Type B pancreatic cell (in vitro differentiated cells): ENCODE measurements at regions not wholly inside any gene's neighbourhood (a gene's known extent, or its start where the extent isn't known, plus 50 kb on each side); places are given as distances from the start of the nearest gene placed in this dataset.

Source experiments
- DNase-seq: peaks from one replicate; pipeline ENCODE4 v3.0.0; 2021; ENCODE audit warnings: mixed read lengths; ENCODE audit not compliant: unreplicated experiment; ENCODE audit errors: extremely low spot score
- H3K27ac Mint-ChIP-seq: 2 replicates; pipeline ENCODE4 v1.8.0; 2021; ENCODE audit warnings: mild to moderate bottlenecking, mixed read lengths
- H3K27me3 Mint-ChIP-seq: 2 replicates; pipeline ENCODE4 v1.8.0; 2021; ENCODE audit warnings: mixed read lengths
- H3K36me3 Mint-ChIP-seq: 2 replicates; pipeline ENCODE4 v1.8.0; 2021; ENCODE audit warnings: mixed read lengths
- H3K4me1 Mint-ChIP-seq: one replicate; pipeline ENCODE4 v1.8.0; 2021; ENCODE audit warnings: mixed read lengths; ENCODE audit not compliant: unreplicated experiment
- H3K4me3 Mint-ChIP-seq: 2 replicates; pipeline ENCODE4 v1.8.0; 2021; ENCODE audit warnings: mild to moderate bottlenecking, mixed read lengths
- H3K9me3 Mint-ChIP-seq: 2 replicates; pipeline ENCODE4 v1.8.0; 2021; ENCODE audit warnings: mixed read lengths
- TF ChIP-seq, protein P1 (sequence below): fragments of 200-600 bp; sonication (generic); conservative IDR thresholded peaks from 2 replicates; pipeline ENCODE4 v1.5.0; 2021; ENCODE audit warnings: antibody characterized with exemption, mild to moderate bottlenecking

DNA sequence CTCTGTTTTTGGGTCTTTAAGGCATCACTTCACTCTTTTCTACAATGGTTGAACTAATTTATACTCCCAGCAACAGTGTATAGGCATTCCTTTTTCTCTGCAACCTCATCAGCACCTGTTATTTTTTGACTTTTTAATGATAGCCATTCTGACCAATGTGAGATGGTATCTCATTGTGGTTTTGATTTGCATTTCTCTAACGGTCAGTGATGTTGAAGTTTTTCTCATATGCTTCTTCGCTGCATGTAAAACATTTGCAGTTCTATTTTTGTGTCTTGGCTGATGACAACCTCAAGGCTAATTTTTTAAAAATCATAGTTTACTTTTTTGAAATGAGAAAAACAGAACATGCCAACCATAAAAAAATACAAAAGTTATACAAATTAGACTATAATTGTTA is 258.2 kb upstream of the EDNRB start:
- no peaks in the 10 kb centered on the region for H3K36me3 Mint-ChIP-seq
- no peak for DNase-seq
- H3K27ac Mint-ChIP-seq: no peak overlapping the region
- TF ChIP-seq, protein P1, sequence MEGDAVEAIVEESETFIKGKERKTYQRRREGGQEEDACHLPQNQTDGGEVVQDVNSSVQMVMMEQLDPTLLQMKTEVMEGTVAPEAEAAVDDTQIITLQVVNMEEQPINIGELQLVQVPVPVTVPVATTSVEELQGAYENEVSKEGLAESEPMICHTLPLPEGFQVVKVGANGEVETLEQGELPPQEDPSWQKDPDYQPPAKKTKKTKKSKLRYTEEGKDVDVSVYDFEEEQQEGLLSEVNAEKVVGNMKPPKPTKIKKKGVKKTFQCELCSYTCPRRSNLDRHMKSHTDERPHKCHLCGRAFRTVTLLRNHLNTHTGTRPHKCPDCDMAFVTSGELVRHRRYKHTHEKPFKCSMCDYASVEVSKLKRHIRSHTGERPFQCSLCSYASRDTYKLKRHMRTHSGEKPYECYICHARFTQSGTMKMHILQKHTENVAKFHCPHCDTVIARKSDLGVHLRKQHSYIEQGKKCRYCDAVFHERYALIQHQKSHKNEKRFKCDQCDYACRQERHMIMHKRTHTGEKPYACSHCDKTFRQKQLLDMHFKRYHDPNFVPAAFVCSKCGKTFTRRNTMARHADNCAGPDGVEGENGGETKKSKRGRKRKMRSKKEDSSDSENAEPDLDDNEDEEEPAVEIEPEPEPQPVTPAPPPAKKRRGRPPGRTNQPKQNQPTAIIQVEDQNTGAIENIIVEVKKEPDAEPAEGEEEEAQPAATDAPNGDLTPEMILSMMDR: no peak
- no peak overlapping the region for H3K4me3 Mint-ChIP-seq
- H3K9me3 Mint-ChIP-seq: no peaks in the 10 kb centered on the region
- H3K27me3 Mint-ChIP-seq: no peaks in the 10 kb centered on the region
- H3K4me1 Mint-ChIP-seq: no peaks in the 10 kb centered on the region

DNA sequence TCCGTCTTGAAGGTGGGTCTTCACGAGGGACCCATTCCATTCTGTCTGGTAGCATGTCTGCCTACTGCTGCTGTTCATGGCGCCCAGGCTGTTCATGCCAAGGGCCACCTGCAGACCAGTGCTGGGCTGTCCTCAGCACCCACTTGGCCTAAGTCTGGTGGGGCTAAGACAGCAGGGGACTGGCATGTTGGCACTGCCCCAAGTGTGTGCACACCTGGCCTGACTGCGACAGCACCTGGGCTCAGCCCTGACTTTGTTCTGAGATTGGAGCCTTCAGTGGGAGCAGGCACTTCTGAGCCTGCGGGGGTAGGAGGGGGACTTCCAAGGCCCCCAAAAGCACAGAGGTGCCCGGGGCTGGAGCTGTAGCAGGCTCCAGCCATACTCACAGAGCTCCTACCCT is 250.8 kb upstream of the EDNRB start:
- no peak for DNase-seq
- no peak overlapping the region for H3K27ac Mint-ChIP-seq
- no peaks in the 10 kb centered on the region for H3K36me3 Mint-ChIP-seq
- H3K4me3 Mint-ChIP-seq: no peak overlapping the region
- no peaks in the 10 kb centered on the region for H3K27me3 Mint-ChIP-seq
- H3K4me1 Mint-ChIP-seq: no peaks in the 10 kb centered on the region
- TF ChIP-seq, protein P1: no peak
- no peaks in the 10 kb centered on the region for H3K9me3 Mint-ChIP-seq

DNA sequence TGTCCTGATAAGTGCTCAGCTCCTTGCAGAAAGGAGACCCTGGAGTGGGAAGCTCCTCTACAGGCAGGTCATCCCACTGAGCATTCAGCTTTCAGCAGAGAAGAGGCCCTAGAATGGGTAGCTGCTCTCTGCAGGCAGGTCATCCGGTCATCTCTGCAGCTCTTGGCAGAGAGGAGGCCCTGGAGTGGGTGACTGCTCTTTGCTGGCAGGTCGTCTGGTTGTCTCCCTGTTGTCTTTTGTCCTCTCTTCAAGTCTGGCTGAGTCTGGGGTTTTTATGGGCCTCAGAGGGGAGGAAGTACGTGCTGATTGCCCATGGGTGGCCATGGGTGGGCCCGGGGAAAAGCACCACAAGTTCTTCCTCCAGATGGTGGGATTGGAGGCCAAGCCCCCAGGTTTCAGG is 250.3 kb upstream of the EDNRB start:
- H3K9me3 Mint-ChIP-seq: no peaks in the 10 kb centered on the region
- H3K27ac Mint-ChIP-seq: no peak overlapping the region
- TF ChIP-seq, protein P1: no peak
- H3K36me3 Mint-ChIP-seq: no peaks in the 10 kb centered on the region
- no peaks in the 10 kb centered on the region for H3K27me3 Mint-ChIP-seq
- H3K4me3 Mint-ChIP-seq: no peak overlapping the region
- H3K4me1 Mint-ChIP-seq: no peaks in the 10 kb centered on the region
- DNase-seq: no peak

DNA sequence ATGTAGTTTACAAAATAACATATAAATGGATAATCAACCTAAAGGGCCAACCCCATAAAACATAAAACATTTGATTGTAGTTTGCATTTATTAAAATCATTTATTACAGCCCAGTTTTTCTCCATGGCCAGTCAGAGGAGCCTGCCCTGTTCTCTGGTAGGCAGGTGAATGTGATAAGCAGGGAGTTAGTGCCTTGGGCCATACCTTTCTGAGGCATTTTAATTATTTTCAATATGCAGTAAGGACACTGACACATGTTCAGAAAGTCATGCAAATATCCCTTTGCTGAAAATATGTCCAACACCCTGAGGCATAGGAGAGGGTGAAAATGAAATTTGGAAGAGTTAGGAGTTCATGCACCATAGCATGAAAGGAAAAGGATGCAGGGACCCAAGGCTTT is 242.6 kb upstream of the EDNRB start:
- Mint-ChIP-seq H3K27ac (no peak overlapping the region), H3K27me3 (peaks cover 3% of the 10 kb centered on the region), H3K36me3 (no peaks in the 10 kb centered on the region), H3K4me3 (no peak overlapping the region), H3K4me1 (no peaks in the 10 kb centered on the region), H3K9me3 (no peaks in the 10 kb centered on the region)
- no peak for DNase-seq
- TF ChIP-seq, protein P1: no peak

DNA sequence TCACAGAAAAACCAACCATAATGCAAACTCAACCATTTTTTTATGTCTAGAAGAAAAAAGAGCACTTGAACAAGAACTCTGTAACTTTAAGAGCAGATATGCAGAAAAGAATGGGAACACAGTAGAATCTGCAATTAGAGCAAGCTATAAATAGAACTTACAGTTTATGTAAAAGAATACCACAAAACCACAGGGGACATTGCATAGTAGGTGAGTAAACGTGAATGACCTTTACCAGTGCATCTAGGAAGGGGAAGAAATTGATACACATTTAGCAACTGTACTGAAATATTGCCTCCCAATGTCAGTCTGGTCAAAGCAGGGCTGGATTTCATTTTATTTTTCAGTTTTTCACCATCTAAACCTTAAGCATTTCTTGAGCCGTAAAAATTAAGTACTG is 242.2 kb upstream of the EDNRB start:
- TF ChIP-seq, protein P1: no peak
- no peak overlapping the region for H3K27ac Mint-ChIP-seq
- no peak overlapping the region for H3K4me3 Mint-ChIP-seq
- no peak for DNase-seq
- no peaks in the 10 kb centered on the region for H3K9me3 Mint-ChIP-seq
- peaks cover 3% of the 10 kb centered on the region for H3K27me3 Mint-ChIP-seq
- no peaks in the 10 kb centered on the region for H3K4me1 Mint-ChIP-seq
- H3K36me3 Mint-ChIP-seq: no peaks in the 10 kb centered on the region

DNA sequence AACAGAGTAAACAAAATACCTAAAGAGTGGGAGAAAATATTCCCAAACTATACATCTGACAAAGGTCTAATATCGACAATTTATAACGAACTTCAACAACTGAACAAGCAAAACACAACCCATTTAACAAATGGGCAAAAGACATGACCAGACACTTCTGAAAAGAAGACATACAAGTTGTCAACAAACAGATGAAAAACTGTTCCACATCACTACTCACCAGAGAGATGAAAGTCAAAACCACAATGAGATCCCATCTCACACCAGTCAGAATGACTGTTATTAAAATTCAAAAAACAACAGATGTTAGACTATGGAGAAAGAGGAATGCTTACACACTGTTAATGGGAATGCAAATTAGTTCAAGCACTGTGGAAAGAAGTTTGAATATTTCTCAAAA is 233.8 kb upstream of the EDNRB start:
- Mint-ChIP-seq H3K4me3 (no peak overlapping the region), H3K36me3 (no peaks in the 10 kb centered on the region), H3K9me3 (peaks cover 4% of the 10 kb centered on the region), H3K27me3 (no peaks in the 10 kb centered on the region), H3K4me1 (no peaks in the 10 kb centered on the region), H3K27ac (no peak overlapping the region)
- DNase-seq: no peak
- TF ChIP-seq, protein P1: no peak
